ENCODE measurements at regions not wholly inside any gene's neighbourhood (a gene's known extent, or its start where the extent isn't known, plus 50 kb on each side); places are given as distances from the start of the nearest gene placed in this dataset.

GRCh38 chr16:17769065-17769464 lies 298.3 kb upstream of the XYLT1 start:
- no peak for DNase-seq (ENCODE audit: low read depth)
- no peak for TF ChIP-seq CTCF (IDR thresholded peaks at IDR 0.05; ENCODE audit: low read depth, low read length, missing control alignments)
- in situ Hi-C loops (cut with HindIII; ENCODE audit: low sequenced_read_pairs), result no loop called here
- H3K4me3 ChIP-seq (ENCODE audit: low read depth, low read length), result no peak overlapping the region

GRCh38 chr16:17768257-17768656 lies 297.5 kb upstream of the XYLT1 start:
- DNase-seq (ENCODE audit: low read depth), result peak; percentile 72
- no peak for TF ChIP-seq CTCF (IDR thresholded peaks at IDR 0.05; ENCODE audit: low read depth, low read length, missing control alignments)
- no peak overlapping the region for H3K4me3 ChIP-seq (ENCODE audit: low read depth, low read length)
- in situ Hi-C loops (cut with HindIII; ENCODE audit: low sequenced_read_pairs), result no loop called here

GRCh38 chr16:17766012-17766411 lies 295.3 kb upstream of the XYLT1 start:
- H3K4me3 ChIP-seq (ENCODE audit: low read depth, low read length), result no peak overlapping the region
- in situ Hi-C loops (cut with HindIII; ENCODE audit: low sequenced_read_pairs), result no loop called here
- no peak for TF ChIP-seq CTCF (IDR thresholded peaks at IDR 0.05; ENCODE audit: low read depth, low read length, missing control alignments)
- DNase-seq (ENCODE audit: low read depth), result no peak

- no peak for TF ChIP-seq CTCF (IDR thresholded peaks at IDR 0.05; ENCODE audit: low read depth, low read length, missing control alignments)
- H3K4me3 ChIP-seq (ENCODE audit: low read depth, low read length), result no peak overlapping the region
- in situ Hi-C loops (cut with HindIII; ENCODE audit: low sequenced_read_pairs), result no loop called here
- DNase-seq (ENCODE audit: low read depth), result no peak
These were observed 289.0 kb upstream of the XYLT1 start for GRCh38 chr16:17759451-17760390.

- in situ Hi-C loops (cut with HindIII; ENCODE audit: low sequenced_read_pairs), result no loop called here
- TF ChIP-seq CTCF (IDR thresholded peaks at IDR 0.05; ENCODE audit: low read depth, low read length, missing control alignments), result no peak
- no peak overlapping the region for H3K4me3 ChIP-seq (ENCODE audit: low read depth, low read length)
- no peak for DNase-seq (ENCODE audit: low read depth)
These were observed 287.0 kb upstream of the XYLT1 start for GRCh38 chr16:17757808-17758207.

GRCh38 chr16:17755158-17755557 lies 284.4 kb upstream of the XYLT1 start:
- DNase-seq (ENCODE audit: low read depth), result no peak
- in situ Hi-C loops (cut with HindIII; ENCODE audit: low sequenced_read_pairs), result no loop called here
- no peak for TF ChIP-seq CTCF (IDR thresholded peaks at IDR 0.05; ENCODE audit: low read depth, low read length, missing control alignments)
- no peak overlapping the region for H3K4me3 ChIP-seq (ENCODE audit: low read depth, low read length)

Data from astrocyte of the cerebellum (primary cell).